Common myeloid progenitor, CD34-positive (primary cell): ENCODE measurements at regions not wholly inside any gene's neighbourhood (a gene's known extent, or its start where the extent isn't known, plus 50 kb on each side); places are given as distances from the start of the nearest gene placed in this dataset.
A peak's percentile ranks its signal among the peaks of the same experiment; 100 is the strongest.

ENCODE experiments used
- CTCF ChIA-PET: fragments of 350-600 bp; sonication (Branson Sonifier 250); formaldehyde crosslinking; loops from one replicate; lab custom pipeline; 2021; ENCODE audit warnings: antibody characterized with exemption; lab: Charles Lee
- POLR2A ChIA-PET: fragments of 350-600 bp; sonication (Branson Sonifier 250); formaldehyde crosslinking; loops from one replicate; lab custom pipeline; 2021; ENCODE audit warnings: antibody characterized with exemption; lab: Charles Lee
- DNase-seq, 3 donors: peaks; one replicate each; pipeline versions ENCODE4 v3.0.0 to v3.0.0-alpha.2; 2013
- H3K27ac ChIP-seq, 2 experiments: 1 replicate in 1 of 2; 2 replicates in 1 of 2; pipeline ENCODE4 v1.7.0; 2013; ENCODE audit warnings: inconsistent platforms in 2 of 2, low read length in 2 of 2, mild to moderate bottlenecking in 2 of 2, low read depth in 1 of 2, moderate library complexity in 1 of 2; ENCODE audit not compliant: severe bottlenecking in 2 of 2, insufficient read depth in 1 of 2, poor library complexity in 1 of 2
- H3K27me3 ChIP-seq, 5 experiments: replicated peaks in 2 of 5; 1 replicate in 3 of 5; 2 replicates in 2 of 5; pipeline versions ENCODE4 v1.6.1 to v1.7.0; 2013; ENCODE audit warnings: low read length in 4 of 5, mild to moderate bottlenecking in 2 of 5, moderate library complexity in 2 of 5, inconsistent platforms in 1 of 5; ENCODE audit not compliant: insufficient read depth in 5 of 5, control insufficient read depth in 4 of 5
- H3K36me3 ChIP-seq, 4 experiments: 1 replicate in 2 of 4; 2 replicates in 2 of 4; pipeline versions ENCODE4 v1.6.1 to v1.7.0; 2013; ENCODE audit warnings: low read length in 3 of 4, control low read depth in 1 of 4, mild to moderate bottlenecking in 1 of 4; ENCODE audit not compliant: control insufficient read depth in 4 of 4, insufficient read depth in 4 of 4
- H3K4me1 ChIP-seq, 4 experiments: 1 replicate in 3 of 4; 2 replicates in 1 of 4; pipeline versions ENCODE4 v1.6.1 to v1.7.1; 2013; ENCODE audit warnings: low read length in 3 of 4, mild to moderate bottlenecking in 3 of 4, control low read depth in 1 of 4, inconsistent platforms in 1 of 4, moderate library complexity in 1 of 4; ENCODE audit not compliant: control insufficient read depth in 4 of 4, insufficient read depth in 4 of 4; ENCODE audit errors: control extremely low read depth in 1 of 4
- H3K4me3 ChIP-seq, 7 experiments: 1 replicate in 4 of 7; 2 replicates in 3 of 7; pipeline versions ENCODE4 v1.5.1 to v1.7.0; 2013; ENCODE audit warnings: mild to moderate bottlenecking in 7 of 7, low read length in 6 of 7, moderate library complexity in 6 of 7, inconsistent platforms in 2 of 7, low read depth in 2 of 7, control low read depth in 1 of 7; ENCODE audit not compliant: insufficient read depth in 4 of 7, control insufficient read depth in 1 of 7; ENCODE audit errors: extremely low read depth in 1 of 7
- H3K9me3 ChIP-seq, 5 experiments: 1 replicate in 4 of 5; 2 replicates in 1 of 5; pipeline versions ENCODE4 v1.6.1 to v1.7.1; 2013; ENCODE audit warnings: low read length in 4 of 5, mild to moderate bottlenecking in 2 of 5, inconsistent platforms in 1 of 5, low read depth in 1 of 5, moderate library complexity in 1 of 5; ENCODE audit not compliant: control insufficient read depth in 4 of 5, insufficient read depth in 2 of 5; ENCODE audit errors: control extremely low read depth in 1 of 5
- WGBS: methylation state at CpG from one replicate; pipeline ENCODE4 v1.1.5; 2013; ENCODE audit not compliant: insufficient coverage; 5-methylcytosine and 5-hydroxymethylcytosine counted together

GRCh38 chr10:44198780-44199097 lies 186.2 kb downstream of the CXCL12 start:
- CTCF ChIA-PET, result no interaction called here
- no peaks in the 10 kb centered on the region for H3K36me3 ChIP-seq

GRCh38 chr10:44198096-44198779 lies 186.7 kb downstream of the CXCL12 start:
- WGBS, result 100% methylated on average over 2 of the region's 4 CpGs
- POLR2A ChIA-PET, result no interaction called here
- H3K4me3 ChIP-seq, result no peak overlapping the region
- H3K27ac ChIP-seq, result no peak overlapping the region
- peaks cover 0 to 17% (median 7%) of the 10 kb centered on the region in 4 experiments for H3K4me1 ChIP-seq
- CTCF ChIA-PET, result no interaction called here
- DNase-seq, result no peak
- no peaks in the 10 kb centered on the region for H3K27me3 ChIP-seq
- H3K9me3 ChIP-seq, result peaks cover 0 to 7% (median 2%) of the 10 kb centered on the region in 5 experiments
- no peaks in the 10 kb centered on the region for H3K36me3 ChIP-seq

More at GRCh38 chr10:44198780-44199097, 186.2 kb downstream of the CXCL12 start:
- POLR2A ChIA-PET, result no interaction called here
- Histone ChIP-seq H3K4me1 (peaks cover 0 to 17% (median 7%) of the 10 kb centered on the region in 4 experiments), H3K27me3 (no peaks in the 10 kb centered on the region), H3K27ac (no peak overlapping the region), H3K9me3 (peaks cover 0 to 7% (median 2%) of the 10 kb centered on the region in 5 experiments), H3K4me3 (no peak overlapping the region)
- 100% methylated on average over 2 of the region's 4 CpGs for WGBS
- no peak for DNase-seq

GRCh38 chr10:44197646-44198045 lies 187.3 kb downstream of the CXCL12 start:
- POLR2A ChIA-PET, result no interaction called here
- no peak for DNase-seq
- 98% methylated on average over 3 of the region's 3 CpGs for WGBS
- Histone ChIP-seq H3K36me3 (no peaks in the 10 kb centered on the region), H3K4me3 (no peak overlapping the region), H3K27me3 (no peaks in the 10 kb centered on the region), H3K27ac (no peak overlapping the region), H3K4me1 (peaks cover 0 to 17% (median 7%) of the 10 kb centered on the region in 4 experiments), H3K9me3 (peaks cover 0 to 4% (median 2%) of the 10 kb centered on the region in 5 experiments)
- CTCF ChIA-PET, result no interaction called here

- CTCF ChIA-PET, result no interaction called here
- Histone ChIP-seq H3K9me3 (no peaks in the 10 kb centered on the region), H3K27me3 (no peaks in the 10 kb centered on the region), H3K4me1 (peaks cover 0 to 17% (median 7%) of the 10 kb centered on the region in 4 experiments), H3K4me3 (no peak overlapping the region), H3K36me3 (no peaks in the 10 kb centered on the region), H3K27ac (no peak overlapping the region)
- 100% methylated on average over 2 of the region's 5 CpGs for WGBS
- POLR2A ChIA-PET, result interaction anchor here (0.6 kb wide), 1 partner anchor 10 kb away, joined by 3 read pairs; no protein-coding TSS in a partner anchor
- no peak for DNase-seq
Measured at GRCh38 chr10:44196336-44196735, 188.6 kb downstream of the CXCL12 start.

GRCh38 chr10:44196008-44196320 lies 188.9 kb downstream of the CXCL12 start:
- Histone ChIP-seq H3K4me1 (peaks cover 0 to 17% (median 7%) of the 10 kb centered on the region in 4 experiments), H3K4me3 (no peak overlapping the region), H3K27ac (no peak overlapping the region), H3K27me3 (no peaks in the 10 kb centered on the region), H3K9me3 (peaks cover 0 to 2% (median 0%) of the 10 kb centered on the region in 5 experiments), H3K36me3 (no peaks in the 10 kb centered on the region)
- no peak for DNase-seq
- POLR2A ChIA-PET, result interaction anchor here (0.6 kb wide), 1 partner anchor 9 kb away, joined by 3 read pairs; no protein-coding TSS in a partner anchor
- CTCF ChIA-PET, result no interaction called here
- WGBS, result 100% methylated on average over 2 of the region's 2 CpGs

- no peak overlapping the region for H3K4me3 ChIP-seq
- no peaks in the 10 kb centered on the region for H3K36me3 ChIP-seq
- H3K9me3 ChIP-seq, result peaks cover 0 to 2% (median 0%) of the 10 kb centered on the region in 5 experiments
- H3K27me3 ChIP-seq, result no peaks in the 10 kb centered on the region
- 46% methylated on average over 7 of the region's 9 CpGs for WGBS
- DNase-seq, result peak; percentile 61 to 92 (median 90)
- CTCF ChIA-PET, result no interaction called here
- peaks cover 0 to 17% (median 7%) of the 10 kb centered on the region in 4 experiments for H3K4me1 ChIP-seq
- no peak overlapping the region for H3K27ac ChIP-seq
- POLR2A ChIA-PET, result no interaction called here
Measured at GRCh38 chr10:44195112-44196007, 189.5 kb downstream of the CXCL12 start.

- 83% methylated on average over 1 of the region's 2 CpGs for WGBS
- peaks cover 0 to 2% (median 0%) of the 10 kb centered on the region in 5 experiments for H3K9me3 ChIP-seq
Measured at GRCh38 chr10:44194435-44194834, 190.5 kb downstream of the CXCL12 start.

More at GRCh38 chr10:44194435-44194834, 190.5 kb downstream of the CXCL12 start:
- Histone ChIP-seq H3K27me3 (no peaks in the 10 kb centered on the region), H3K4me3 (no peak overlapping the region), H3K27ac (no peak overlapping the region), H3K36me3 (no peaks in the 10 kb centered on the region), H3K4me1 (peaks cover 0 to 17% (median 7%) of the 10 kb centered on the region in 4 experiments)
- DNase-seq, result peak in 1 of 3 donors; percentile 4
- POLR2A ChIA-PET, result no interaction called here
- CTCF ChIA-PET, result interaction anchor here (1.3 to 1.7 kb wide), 2 partner anchors 21 to 117 kb away, joined by 3 to 4 read pairs; no protein-coding TSS in a partner anchor
